Kidney (tissue), 13 donors: ENCODE measurements at regions not wholly inside any gene's neighbourhood (a gene's known extent, or its start where the extent isn't known, plus 50 kb on each side); places are given as distances from the start of the nearest gene placed in this dataset.

Source experiments
- DNase-seq, 5 donors: peaks; one replicate each; pipeline ENCODE4 v3.0.0-alpha.2; 2013 to 2020
- FAIRE-seq: peaks from 2 replicates; lab custom pipeline; 2012; peaks lifted over from hg19 to GRCh38; lab: Jason Lieb, UNC
- H3K27ac ChIP-seq, 2 donors: one replicate each; pipeline ENCODE4 v1.7.0; 2013; ENCODE audit warnings: low read depth in 2 of 2, low read length in 2 of 2, inconsistent platforms in 1 of 2
- H3K27me3 ChIP-seq: one replicate; pipeline ENCODE4 v1.7.1; 2013; ENCODE audit warnings: low read length, inconsistent platforms; ENCODE audit not compliant: control insufficient read depth, insufficient read depth
- H3K36me3 ChIP-seq, 3 donors: one replicate each; pipeline versions ENCODE4 v1.7.0 to v1.7.1; 2013; ENCODE audit warnings: low read length in 3 of 3, control low read depth in 1 of 3, inconsistent platforms in 1 of 3; ENCODE audit not compliant: insufficient read depth in 3 of 3, control insufficient read depth in 2 of 3
- H3K4me1 ChIP-seq, 3 donors: one replicate each; pipeline versions ENCODE4 v1.7.0 to v1.7.1; 2013; ENCODE audit warnings: low read length in 3 of 3, inconsistent platforms in 1 of 3, low read depth in 1 of 3; ENCODE audit not compliant: control insufficient read depth in 2 of 3, insufficient read depth in 2 of 3
- H3K4me3 ChIP-seq, 3 donors: one replicate each; pipeline versions ENCODE4 v1.7.0 to v1.8.1; 2013; ENCODE audit warnings: low read length in 3 of 3, control low read depth in 1 of 3, inconsistent platforms in 1 of 3
- H3K9ac ChIP-seq, 3 donors: one replicate each; pipeline versions ENCODE4 v1.7.0 to v1.7.1; 2013; ENCODE audit warnings: low read length in 3 of 3, control low read depth in 1 of 3, inconsistent platforms in 1 of 3
- H3K9me3 ChIP-seq, 3 donors: one replicate each; pipeline versions ENCODE4 v1.7.0 to v1.7.1; 2013; ENCODE audit warnings: low read length in 3 of 3, control low read depth in 1 of 3, inconsistent platforms in 1 of 3; ENCODE audit not compliant: control insufficient read depth in 2 of 3, insufficient read depth in 1 of 3
- CTCF ChIP-seq: IDR thresholded peaks from 3 replicates; pipeline ENCODE4 v1.5.1; 2012; ENCODE audit warnings: mild to moderate bottlenecking, moderate library complexity, borderline replicate concordance; ENCODE audit not compliant: insufficient read depth; ENCODE audit errors: extremely low read depth
- intact Hi-C: fragments of 100-400 bp; cut with DNase I; formaldehyde crosslinking; loops from one replicate; pipeline ENCODE4 v1.11.1; 2022
- donor health status: control.
- donor health status: control.
- donor health status: control.
- donor health status: control.
- donor health status: control.
- donor health status: DM: yes; HTN: yes; CAD: no.
- donor health status: Normal renal cell carcinoma (clear cell type).

GRCh38 chr3:27565201-27565852 lies 81.1 kb upstream of the SLC4A7 start:
- DNase-seq = no peak
- FAIRE-seq = no peak
- Histone ChIP-seq H3K9ac (no peak overlapping the region), H3K4me3 (no peak overlapping the region), H3K9me3 (no peaks in the 10 kb centered on the region), H3K36me3 (no peaks in the 10 kb centered on the region), H3K27me3 (no peaks in the 10 kb centered on the region), H3K27ac (no peak overlapping the region), H3K4me1 (no peaks in the 10 kb centered on the region)
- TF ChIP-seq CTCF = no peak
- intact Hi-C loops = no loop called here

- no peaks in the 10 kb centered on the region for H3K9me3 ChIP-seq
- DNase-seq (no peak), FAIRE-seq (no peak)
- H3K27ac ChIP-seq = no peak overlapping the region
- H3K27me3 ChIP-seq = no peaks in the 10 kb centered on the region
- H3K36me3 ChIP-seq = no peaks in the 10 kb centered on the region
- H3K4me3 ChIP-seq = no peak overlapping the region
- no peak overlapping the region for H3K9ac ChIP-seq
- no peak for TF ChIP-seq CTCF
- intact Hi-C loops = no loop called here
- no peaks in the 10 kb centered on the region for H3K4me1 ChIP-seq
Measured at GRCh38 chr3:27561576-27561975, 77.4 kb upstream of the SLC4A7 start.

- no peaks in the 10 kb centered on the region for H3K9me3 ChIP-seq
- H3K4me3 ChIP-seq = no peak overlapping the region
- no peaks in the 10 kb centered on the region for H3K4me1 ChIP-seq
- DNase-seq (no peak), FAIRE-seq (no peak)
- H3K36me3 ChIP-seq = no peaks in the 10 kb centered on the region
- H3K27ac ChIP-seq = no peak overlapping the region
- TF ChIP-seq CTCF = no peak
- H3K9ac ChIP-seq = no peak overlapping the region
- H3K27me3 ChIP-seq = no peaks in the 10 kb centered on the region
- intact Hi-C loops = no loop called here
Measured at GRCh38 chr3:27560484-27561056, 76.4 kb upstream of the SLC4A7 start.
